Suprapubic skin (tissue), 4 donors: ENCODE measurements at regions not wholly inside any gene's neighbourhood (a gene's known extent, or its start where the extent isn't known, plus 50 kb on each side); places are given as distances from the start of the nearest gene placed in this dataset.

ENCODE experiments used
- DNase-seq, 2 donors: peaks; one replicate each; pipeline ENCODE4 v3.0.0-alpha.2; 2019; ENCODE audit warnings: low spot score in 2 of 2
- H3K27ac ChIP-seq: fragments of 200-600 bp; sonication (generic); one replicate; pipeline ENCODE4 v1.5.1; 2019
- H3K27me3 ChIP-seq: fragments of 200-600 bp; sonication (generic); one replicate; pipeline ENCODE4 v1.5.1; 2019
- H3K36me3 ChIP-seq: fragments of 200-600 bp; sonication (generic); one replicate; pipeline ENCODE4 v1.5.1; 2019
- H3K4me1 ChIP-seq: fragments of 200-600 bp; sonication (generic); one replicate; pipeline ENCODE4 v1.5.1; 2019
- H3K4me3 ChIP-seq: fragments of 200-600 bp; sonication (generic); one replicate; pipeline ENCODE4 v1.5.1; 2019; ENCODE audit warnings: mild to moderate bottlenecking
- H3K9me3 ChIP-seq: fragments of 200-600 bp; sonication (generic); one replicate; pipeline ENCODE4 v1.5.1; 2019
- EP300 ChIP-seq: sonication (generic); formaldehyde crosslinking; IDR thresholded peaks from one replicate; pipeline ENCODE4 v1.6.1; 2017; ENCODE audit warnings: antibody characterized with exemption
- POLR2A ChIP-seq, 2 donors: fragments of 450-650 bp; IDR thresholded peaks; one replicate each; pipeline ENCODE4 v1.6.1; 2017; ENCODE audit warnings: antibody characterized with exemption in 2 of 2, mild to moderate bottlenecking in 2 of 2, moderate library complexity in 2 of 2
- POLR2AphosphoS5 ChIP-seq, 3 donors: sonication (generic); formaldehyde crosslinking; IDR thresholded peaks; one replicate each; pipeline ENCODE4 v1.6.1; 2017; ENCODE audit warnings: antibody characterized with exemption in 3 of 3
- WGBS: methylation state at CpG from one replicate; pipeline ENCODE4 v1.1.5; 2018; 5-methylcytosine and 5-hydroxymethylcytosine counted together
- TF ChIP-seq, protein P1 (sequence below), 2 donors: fragments of 200-600 bp in 1 of 2; fragments of 450-650 bp in 1 of 2; sonication (generic) in 1 of 2; IDR thresholded peaks; one replicate each; pipeline ENCODE4 v1.5.1; 2016 to 2019; ENCODE audit warnings: antibody characterized with exemption in 2 of 2, mild to moderate bottlenecking in 1 of 2, moderate library complexity in 1 of 2

GRCh38 chr6:120632975-120633374 is 701.3 kb downstream of the TBC1D32 start:
- Histone ChIP-seq H3K27ac (no peak overlapping the region), H3K27me3 (no peaks in the 10 kb centered on the region), H3K36me3 (no peaks in the 10 kb centered on the region), H3K4me3 (no peak overlapping the region), H3K9me3 (no peaks in the 10 kb centered on the region), H3K4me1 (no peaks in the 10 kb centered on the region)
- 53% methylated on average over 1 of the region's 1 CpG for WGBS
- no peak for DNase-seq
- TF ChIP-seq EP300: no peak
- TF ChIP-seq, protein P1, sequence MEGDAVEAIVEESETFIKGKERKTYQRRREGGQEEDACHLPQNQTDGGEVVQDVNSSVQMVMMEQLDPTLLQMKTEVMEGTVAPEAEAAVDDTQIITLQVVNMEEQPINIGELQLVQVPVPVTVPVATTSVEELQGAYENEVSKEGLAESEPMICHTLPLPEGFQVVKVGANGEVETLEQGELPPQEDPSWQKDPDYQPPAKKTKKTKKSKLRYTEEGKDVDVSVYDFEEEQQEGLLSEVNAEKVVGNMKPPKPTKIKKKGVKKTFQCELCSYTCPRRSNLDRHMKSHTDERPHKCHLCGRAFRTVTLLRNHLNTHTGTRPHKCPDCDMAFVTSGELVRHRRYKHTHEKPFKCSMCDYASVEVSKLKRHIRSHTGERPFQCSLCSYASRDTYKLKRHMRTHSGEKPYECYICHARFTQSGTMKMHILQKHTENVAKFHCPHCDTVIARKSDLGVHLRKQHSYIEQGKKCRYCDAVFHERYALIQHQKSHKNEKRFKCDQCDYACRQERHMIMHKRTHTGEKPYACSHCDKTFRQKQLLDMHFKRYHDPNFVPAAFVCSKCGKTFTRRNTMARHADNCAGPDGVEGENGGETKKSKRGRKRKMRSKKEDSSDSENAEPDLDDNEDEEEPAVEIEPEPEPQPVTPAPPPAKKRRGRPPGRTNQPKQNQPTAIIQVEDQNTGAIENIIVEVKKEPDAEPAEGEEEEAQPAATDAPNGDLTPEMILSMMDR (IDR thresholded peaks at IDR 0.05): no peak
- TF ChIP-seq POLR2A (IDR thresholded peaks at IDR 0.05): no peak
- no peak for TF ChIP-seq POLR2AphosphoS5 (IDR thresholded peaks at IDR 0.05)

DNA sequence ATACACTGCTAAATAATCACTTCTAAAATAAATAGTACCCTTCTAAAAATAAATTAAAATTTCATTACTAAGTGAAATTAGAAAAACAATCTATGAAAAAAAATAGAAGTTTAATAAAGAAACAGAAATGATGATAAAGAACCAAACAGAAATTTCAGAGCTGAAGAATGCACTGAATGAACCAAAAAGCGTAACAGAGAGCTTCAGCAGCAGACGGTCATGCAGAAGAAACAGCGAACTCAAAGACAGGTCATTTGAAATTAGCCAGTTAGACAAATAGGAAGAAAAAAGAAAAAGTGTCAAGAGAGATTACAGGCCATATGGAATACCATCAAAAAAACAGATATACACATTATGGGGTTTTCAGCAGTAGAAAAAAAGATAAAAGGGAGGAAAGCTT is 706.7 kb downstream of the TBC1D32 start:
- H3K4me3 ChIP-seq: no peak overlapping the region
- no peak for TF ChIP-seq EP300
- no peak for TF ChIP-seq POLR2AphosphoS5 (IDR thresholded peaks at IDR 0.05)
- no peak for TF ChIP-seq POLR2A (IDR thresholded peaks at IDR 0.05)
- TF ChIP-seq, protein P1 (IDR thresholded peaks at IDR 0.05): no peak
- no peaks in the 10 kb centered on the region for H3K4me1 ChIP-seq
- no peaks in the 10 kb centered on the region for H3K27me3 ChIP-seq
- 96% methylated on average over 3 of the region's 3 CpGs for WGBS
- H3K9me3 ChIP-seq: peaks cover 8% of the 10 kb centered on the region
- H3K36me3 ChIP-seq: no peaks in the 10 kb centered on the region
- H3K27ac ChIP-seq: no peak overlapping the region
- no peak for DNase-seq

GRCh38 chr6:120622127-120622631 is 712.1 kb downstream of the TBC1D32 start:
- DNase-seq: no peak
- no peaks in the 10 kb centered on the region for H3K27me3 ChIP-seq
- H3K4me3 ChIP-seq: no peak overlapping the region
- peaks cover 8% of the 10 kb centered on the region for H3K9me3 ChIP-seq
- H3K4me1 ChIP-seq: no peaks in the 10 kb centered on the region
- no peak for TF ChIP-seq EP300
- no peak for TF ChIP-seq POLR2A (IDR thresholded peaks at IDR 0.05)
- TF ChIP-seq POLR2AphosphoS5 (IDR thresholded peaks at IDR 0.05): no peak
- TF ChIP-seq, protein P1 (IDR thresholded peaks at IDR 0.05): no peak
- H3K27ac ChIP-seq: no peak overlapping the region
- no peaks in the 10 kb centered on the region for H3K36me3 ChIP-seq
- 20% methylated on average over 1 of the region's 1 CpG for WGBS

DNA sequence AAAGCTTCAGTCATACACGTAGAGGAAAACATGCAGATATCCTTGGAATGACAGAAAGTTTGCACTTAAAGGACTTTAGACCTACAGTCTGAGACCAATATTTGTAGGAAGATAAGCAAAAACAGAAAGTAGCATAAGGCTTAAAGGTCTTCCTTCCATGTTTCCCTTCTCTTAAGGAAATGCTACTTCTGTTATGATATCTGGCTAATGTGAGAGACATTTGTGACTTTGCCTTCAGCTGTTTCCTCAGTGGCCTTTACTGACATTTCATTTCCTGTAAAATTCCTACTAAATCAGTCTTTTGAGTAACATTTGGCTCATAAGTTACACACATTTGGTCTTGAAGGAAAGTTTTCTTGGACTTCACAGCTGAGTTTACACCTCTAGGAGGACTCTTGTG is 713.4 kb downstream of the TBC1D32 start:
- no peak overlapping the region for H3K27ac ChIP-seq
- no peak for DNase-seq
- H3K4me3 ChIP-seq: no peak overlapping the region
- H3K4me1 ChIP-seq: no peaks in the 10 kb centered on the region
- H3K27me3 ChIP-seq: no peaks in the 10 kb centered on the region
- H3K9me3 ChIP-seq: no peaks in the 10 kb centered on the region
- no peaks in the 10 kb centered on the region for H3K36me3 ChIP-seq
- TF ChIP-seq, protein P1 (IDR thresholded peaks at IDR 0.05): no peak
- no peak for TF ChIP-seq POLR2AphosphoS5 (IDR thresholded peaks at IDR 0.05)
- TF ChIP-seq POLR2A (IDR thresholded peaks at IDR 0.05): no peak
- TF ChIP-seq EP300: no peak
- WGBS: 75% methylated on average over 1 of the region's 1 CpG

GRCh38 chr6:120615238-120615637 is 719.0 kb downstream of the TBC1D32 start:
- H3K27ac ChIP-seq: no peak overlapping the region
- 90% methylated on average over 3 of the region's 3 CpGs for WGBS

More at GRCh38 chr6:120615238-120615637, 719.0 kb downstream of the TBC1D32 start:
- DNase-seq: no peak
- no peaks in the 10 kb centered on the region for H3K36me3 ChIP-seq
- TF ChIP-seq, protein P1 (IDR thresholded peaks at IDR 0.05): no peak
- TF ChIP-seq POLR2AphosphoS5 (IDR thresholded peaks at IDR 0.05) (no peak), POLR2A (IDR thresholded peaks at IDR 0.05) (no peak), EP300 (no peak)
- no peaks in the 10 kb centered on the region for H3K4me1 ChIP-seq
- no peak overlapping the region for H3K4me3 ChIP-seq
- H3K27me3 ChIP-seq: no peaks in the 10 kb centered on the region
- H3K9me3 ChIP-seq: no peaks in the 10 kb centered on the region
